ENCODE measurements at regions not wholly inside any gene's neighbourhood (a gene's known extent, or its start where the extent isn't known, plus 50 kb on each side); places are given as distances from the start of the nearest gene placed in this dataset.

GRCh38 chr2:195495351-195495750, 161.7 kb upstream of the SLC39A10 start:
- no peak for DNase-seq

GRCh38 chr2:195494451-195494850, 162.6 kb upstream of the SLC39A10 start:
- DNase-seq = no peak

GRCh38 chr2:195493416-195493815, 163.6 kb upstream of the SLC39A10 start:
- no peak for DNase-seq

GRCh38 chr2:195490319-195490718, 166.7 kb upstream of the SLC39A10 start:
- no peak for DNase-seq

- DNase-seq = peak; percentile 56 to 83
Observed at GRCh38 chr2:195489101-195489500, 167.9 kb upstream of the SLC39A10 start.

GRCh38 chr2:195488567-195488966, 168.5 kb upstream of the SLC39A10 start:
- DNase-seq = peak in 1 of 2 experiments; percentile 62

- peak in 1 of 2 experiments; percentile 27 for DNase-seq
Observed at GRCh38 chr2:195486987-195487644, 169.9 kb upstream of the SLC39A10 start.

GRCh38 chr2:195486520-195486919, 170.5 kb upstream of the SLC39A10 start:
- no peak for DNase-seq

GRCh38 chr2:195482010-195482409, 175.0 kb upstream of the SLC39A10 start:
- no peak for DNase-seq

- no peak for DNase-seq
Observed at GRCh38 chr2:195480121-195480520, 176.9 kb upstream of the SLC39A10 start.

- no peak for DNase-seq
Observed at GRCh38 chr2:195479407-195479806, 177.6 kb upstream of the SLC39A10 start.

GRCh38 chr2:195477996-195478382, 179.0 kb upstream of the SLC39A10 start:
- DNase-seq = no peak

GRCh38 chr2:195477248-195477995, 179.6 kb upstream of the SLC39A10 start:
- DNase-seq = no peak

- no peak for DNase-seq
Observed at GRCh38 chr2:195475336-195475735, 181.7 kb upstream of the SLC39A10 start.

- no peak for DNase-seq
Observed at GRCh38 chr2:195473862-195474261, 183.2 kb upstream of the SLC39A10 start.

GRCh38 chr2:195472501-195473234, 184.4 kb upstream of the SLC39A10 start:
- no peak for DNase-seq

GRCh38 chr2:195471807-195472206, 185.2 kb upstream of the SLC39A10 start:
- DNase-seq = no peak

GRCh38 chr2:195471163-195471562, 185.9 kb upstream of the SLC39A10 start:
- DNase-seq = no peak

GRCh38 chr2:195470622-195471021, 186.4 kb upstream of the SLC39A10 start:
- DNase-seq = no peak

GRCh38 chr2:195468771-195469170, 188.3 kb upstream of the SLC39A10 start:
- no peak for DNase-seq

GRCh38 chr2:195466427-195466826, 190.6 kb upstream of the SLC39A10 start:
- no peak for DNase-seq

GRCh38 chr2:195461010-195461409, 196.0 kb upstream of the SLC39A10 start:
- DNase-seq = no peak

- no peak for DNase-seq
Observed at GRCh38 chr2:195458936-195459335, 198.1 kb upstream of the SLC39A10 start.

- DNase-seq = no peak
Observed at GRCh38 chr2:195457873-195458272, 199.2 kb upstream of the SLC39A10 start.
